Endothelial cell of umbilical vein (primary cell): ENCODE measurements at regions not wholly inside any gene's neighbourhood (a gene's known extent, or its start where the extent isn't known, plus 50 kb on each side); places are given as distances from the start of the nearest gene placed in this dataset.

Experiments used
- BruUV-seq: library from RNA; stranded (reverse); fragments of 400-500 nt; replicated peaks from 2 replicates; lab custom pipeline; 2021; lab: Mats Ljungman, UMichigan
- CTCF ChIA-PET: fragments of 300-600, 350-600 bp; sonication (Branson Sonifier 250); formaldehyde crosslinking; loops from one replicate; lab custom pipeline; 2021; ENCODE audit warnings: antibody characterized with exemption, inconsistent platforms; lab: Charles Lee
- POLR2A ChIA-PET: fragments of 300-600, 350-600 bp; sonication (Branson Sonifier 250); formaldehyde crosslinking; loops from one replicate; lab custom pipeline; 2021; ENCODE audit warnings: antibody characterized with exemption, inconsistent platforms; lab: Charles Lee
- DNase-seq: peaks from one replicate; pipeline ENCODE4 v3.0.0-alpha.2; 2011; ENCODE audit warnings: low read depth, low spot score
- FAIRE-seq: peaks from 2 replicates; lab custom pipeline; 2011; peaks lifted over from hg19 to GRCh38; lab: Jason Lieb, UNC
- H2AFZ ChIP-seq: 2 replicates; pipeline ENCODE4 v1.6.0; 2012; ENCODE audit warnings: low read depth, low read length, control low read depth, inconsistent platforms
- H3K27ac ChIP-seq: 2 replicates; pipeline ENCODE4 v1.5.1; 2011; ENCODE audit warnings: low read depth, mild to moderate bottlenecking, control low read depth, low read length, moderate library complexity; ENCODE audit not compliant: insufficient read depth
- H3K27me3 ChIP-seq, 2 experiments: 2 replicates each; pipeline versions ENCODE4 v1.6.0 to v1.6.1; 2011; ENCODE audit warnings: low read length in 2 of 2, mixed read lengths in 1 of 2; ENCODE audit not compliant: control insufficient read depth in 2 of 2, insufficient read depth in 2 of 2
- H3K36me3 ChIP-seq, 2 experiments: 2 replicates in 1 of 2; 3 replicates in 1 of 2; pipeline ENCODE4 v1.5.1; 2011; ENCODE audit warnings: low read length in 2 of 2, mild to moderate bottlenecking in 1 of 2, moderate library complexity in 1 of 2; ENCODE audit not compliant: control insufficient read depth in 2 of 2, insufficient read depth in 2 of 2; ENCODE audit errors: extremely low read depth in 1 of 2
- H3K4me1 ChIP-seq: 3 replicates; pipeline ENCODE4 v1.5.1; 2011; ENCODE audit warnings: mild to moderate bottlenecking, low read length; ENCODE audit not compliant: control insufficient read depth, insufficient read depth; ENCODE audit errors: extremely low read depth
- H3K4me2 ChIP-seq: 2 replicates; pipeline ENCODE4 v1.6.1; 2011; ENCODE audit warnings: low read length, control low read depth, mixed read lengths; ENCODE audit not compliant: insufficient read depth
- H3K4me3 ChIP-seq, 3 experiments: fragments of 200-600 bp in 1 of 3; sonication (generic), shearing (Covaris generic) in 1 of 3; replicated peaks in 1 of 3; 2 replicates each; pipeline ENCODE4 v1.5.1; 2011 to 2016; ENCODE audit warnings: control low read depth in 3 of 3, low read length in 3 of 3, mild to moderate bottlenecking in 2 of 3, inconsistent platforms in 1 of 3, low read depth in 1 of 3, moderate library complexity in 1 of 3; ENCODE audit not compliant: insufficient read depth in 1 of 3
- H3K79me2 ChIP-seq: 2 replicates; pipeline ENCODE4 v1.6.0; 2012; ENCODE audit warnings: low read length, inconsistent platforms; ENCODE audit not compliant: control insufficient read depth, insufficient read depth
- H3K9ac ChIP-seq: replicated peaks from 2 replicates; pipeline ENCODE3; 2011; ENCODE audit warnings: low read length, control low read depth; ENCODE audit not compliant: insufficient read depth; ENCODE audit errors: extremely low read depth
- H3K9me1 ChIP-seq: replicated peaks from 3 replicates; pipeline ENCODE4 v1.6.0; 2011; ENCODE audit warnings: mild to moderate bottlenecking, low read length; ENCODE audit not compliant: control insufficient read depth, insufficient read depth; ENCODE audit errors: extremely low read depth
- H3K9me3 ChIP-seq: replicated peaks from 2 replicates; pipeline ENCODE4 v1.5.1; 2012; ENCODE audit warnings: low read length, inconsistent platforms; ENCODE audit not compliant: control insufficient read depth, insufficient read depth
- H4K20me1 ChIP-seq: replicated peaks from 2 replicates; pipeline ENCODE3; 2011; ENCODE audit warnings: mild to moderate bottlenecking, low read length; ENCODE audit not compliant: control insufficient read depth, insufficient read depth; ENCODE audit errors: extremely low read depth
- FOS ChIP-seq: IDR thresholded peaks from 2 replicates; pipeline ENCODE4 v1.6.1; 2011; ENCODE audit warnings: mild to moderate bottlenecking, low read length, moderate library complexity, borderline replicate concordance; ENCODE audit not compliant: insufficient read depth
- GATA2 ChIP-seq: IDR thresholded peaks from 2 replicates; pipeline ENCODE4 v1.7.0; 2011; ENCODE audit warnings: low read depth, mild to moderate bottlenecking, moderate library complexity, mixed read lengths, low read length; ENCODE audit not compliant: insufficient read length, insufficient read depth
- JUN ChIP-seq: IDR thresholded peaks from 2 replicates; pipeline ENCODE4 v1.6.1; 2011; ENCODE audit warnings: borderline replicate concordance, low read depth; ENCODE audit not compliant: insufficient read length, insufficient read depth
- MAX ChIP-seq: IDR thresholded peaks from 2 replicates; pipeline ENCODE4 v1.6.1; 2011; ENCODE audit not compliant: insufficient read depth, insufficient read length
- MYC ChIP-seq: IDR thresholded peaks from one replicate; pipeline ENCODE4 v1.6.1; 2011; ENCODE audit warnings: mild to moderate bottlenecking, low read depth, low read length
- POLR2A ChIP-seq: IDR thresholded peaks from 2 replicates; pipeline ENCODE4 v1.6.1; 2012; ENCODE audit warnings: low read depth, mild to moderate bottlenecking, control low read depth, low read length
- POLR2AphosphoS5 ChIP-seq: IDR thresholded peaks from 2 replicates; pipeline ENCODE4 v1.6.1; 2012; ENCODE audit warnings: low read depth, mild to moderate bottlenecking, control low read depth, low read length, moderate library complexity; ENCODE audit not compliant: insufficient read depth
- dilution Hi-C: fragments of 300-500 bp; cut with MboI; formaldehyde crosslinking; loops from one replicate; pipeline ENCODE4 v1.15.0; 2019; ENCODE audit warnings: low sequenced_read_pairs; ENCODE audit not compliant: extremely low pct_ligation_motif_present
- intact Hi-C: fragments of 100-400 bp; cut with micrococcal nuclease; formaldehyde crosslinking; loops from one replicate; pipeline ENCODE4 v1.10.0; 2022

GRCh38 chr22:27212102-27212501, 554.7 kb downstream of the MIAT start:
- CTCF ChIA-PET: interaction anchor here (0.7 to 1.5 kb wide), 4 partner anchors 10 to 533 kb away, joined by 3 to 4 read pairs (median 3); no protein-coding TSS in a partner anchor
- peak overlapping the region; percentile 68 for H3K4me2 ChIP-seq

GRCh38 chr22:27212617-27213177, 555.3 kb downstream of the MIAT start:
- H3K9me1 ChIP-seq: no peaks in the 10 kb centered on the region
- peak overlapping the region; percentile 71 for H3K27ac ChIP-seq
- peak overlapping the region; percentile 68 for H3K4me2 ChIP-seq
- peaks cover 21% of the 10 kb centered on the region for H3K4me1 ChIP-seq
- H3K27me3 ChIP-seq: no peaks in the 10 kb centered on the region
- H3K36me3 ChIP-seq: no peaks in the 10 kb centered on the region
- H3K9ac ChIP-seq: peak overlapping the region; percentile 56
- CTCF ChIA-PET: interaction anchor here (0.7 to 1.5 kb wide), 5 partner anchors 10 to 534 kb away, joined by 3 to 5 read pairs (median 3); no protein-coding TSS in a partner anchor
- POLR2A ChIA-PET: interaction anchor here (0.7 kb wide), 1 partner anchor 484 kb away, joined by 4 read pairs; no protein-coding TSS in a partner anchor
- TF ChIP-seq GATA2: no peak
- TF ChIP-seq POLR2AphosphoS5: no peak
- TF ChIP-seq MAX: peak; percentile 61
- peak; percentile 69 for TF ChIP-seq FOS
- peak; percentile 74 for TF ChIP-seq JUN
- TF ChIP-seq POLR2A: no peak
- no TSS peak for BruUV-seq
- peak overlapping the region; percentile 38 for H2AFZ ChIP-seq
- dilution Hi-C loops (no loop called here), intact Hi-C loops (loop anchor here (1.0 to 2.0 kb wide), 5 partner anchors 9 to 96 kb away; no protein-coding TSS in a partner anchor)
- H3K4me3 ChIP-seq: no peak overlapping the region
- FAIRE-seq (peak; percentile 96), DNase-seq (peak; percentile 96)
- no peaks in the 10 kb centered on the region for H4K20me1 ChIP-seq
- no peaks in the 10 kb centered on the region for H3K79me2 ChIP-seq
- H3K9me3 ChIP-seq: no peaks in the 10 kb centered on the region

More at GRCh38 chr22:27212102-27212501, 554.7 kb downstream of the MIAT start:
- Histone ChIP-seq H3K27ac (peak overlapping the region; percentile 71), H3K36me3 (no peaks in the 10 kb centered on the region), H3K9me1 (no peaks in the 10 kb centered on the region), H3K79me2 (no peaks in the 10 kb centered on the region), H3K27me3 (no peaks in the 10 kb centered on the region), H4K20me1 (no peaks in the 10 kb centered on the region), H3K4me1 (peaks cover 21% of the 10 kb centered on the region), H3K4me3 (no peak overlapping the region), H2AFZ (no peak overlapping the region), H3K9me3 (no peaks in the 10 kb centered on the region), H3K9ac (peak overlapping the region; percentile 56)
- TF ChIP-seq FOS: no peak
- TF ChIP-seq MYC: no peak
- no peak for FAIRE-seq
- intact Hi-C loops (loop anchor here (1.0 to 2.0 kb wide), 5 partner anchors 9 to 96 kb away; no protein-coding TSS in a partner anchor), dilution Hi-C loops (no loop called here)
- DNase-seq: no peak
- BruUV-seq: no TSS peak
- POLR2A ChIA-PET: interaction anchor here (0.7 kb wide), 1 partner anchor 484 kb away, joined by 4 read pairs; no protein-coding TSS in a partner anchor
